ENCODE measurements at regions not wholly inside any gene's neighbourhood (a gene's known extent, or its start where the extent isn't known, plus 50 kb on each side); places are given as distances from the start of the nearest gene placed in this dataset.

- TF ChIP-seq, protein P1, sequence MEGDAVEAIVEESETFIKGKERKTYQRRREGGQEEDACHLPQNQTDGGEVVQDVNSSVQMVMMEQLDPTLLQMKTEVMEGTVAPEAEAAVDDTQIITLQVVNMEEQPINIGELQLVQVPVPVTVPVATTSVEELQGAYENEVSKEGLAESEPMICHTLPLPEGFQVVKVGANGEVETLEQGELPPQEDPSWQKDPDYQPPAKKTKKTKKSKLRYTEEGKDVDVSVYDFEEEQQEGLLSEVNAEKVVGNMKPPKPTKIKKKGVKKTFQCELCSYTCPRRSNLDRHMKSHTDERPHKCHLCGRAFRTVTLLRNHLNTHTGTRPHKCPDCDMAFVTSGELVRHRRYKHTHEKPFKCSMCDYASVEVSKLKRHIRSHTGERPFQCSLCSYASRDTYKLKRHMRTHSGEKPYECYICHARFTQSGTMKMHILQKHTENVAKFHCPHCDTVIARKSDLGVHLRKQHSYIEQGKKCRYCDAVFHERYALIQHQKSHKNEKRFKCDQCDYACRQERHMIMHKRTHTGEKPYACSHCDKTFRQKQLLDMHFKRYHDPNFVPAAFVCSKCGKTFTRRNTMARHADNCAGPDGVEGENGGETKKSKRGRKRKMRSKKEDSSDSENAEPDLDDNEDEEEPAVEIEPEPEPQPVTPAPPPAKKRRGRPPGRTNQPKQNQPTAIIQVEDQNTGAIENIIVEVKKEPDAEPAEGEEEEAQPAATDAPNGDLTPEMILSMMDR (IDR thresholded peaks at IDR 0.05): no peak
- no peak for TF ChIP-seq EP300 (IDR thresholded peaks at IDR 0.05)
Observed at GRCh38 chr7:80587538-80587937, 50.9 kb upstream of the CD36 start.

All from tibial nerve (tissue), 4 donors.